HPDE6-E6E7 (cell line): ENCODE measurements at regions not wholly inside any gene's neighbourhood (a gene's known extent, or its start where the extent isn't known, plus 50 kb on each side); places are given as distances from the start of the nearest gene placed in this dataset.

ENCODE experiments used
- DNase-seq: peaks from one replicate; pipeline ENCODE4 v3.0.0; 2011; ENCODE audit warnings: missing footprints; ENCODE audit errors: extremely low spot score

GRCh38 chr2:19784456-19784855, 117.3 kb downstream of the TTC32 start:
- DNase-seq, result no peak

GRCh38 chr2:19783935-19784334, 117.8 kb downstream of the TTC32 start:
- no peak for DNase-seq

GRCh38 chr2:19776941-19777514, 124.8 kb downstream of the TTC32 start:
- DNase-seq, result no peak

- no peak for DNase-seq
Observed at GRCh38 chr2:19775838-19776237, 125.9 kb downstream of the TTC32 start.

- DNase-seq, result no peak
Observed at GRCh38 chr2:19775315-19775714, 126.5 kb downstream of the TTC32 start.

- DNase-seq, result no peak
Observed at GRCh38 chr2:19774805-19775176, 127.0 kb downstream of the TTC32 start.

- no peak for DNase-seq
Observed at GRCh38 chr2:19772981-19773380, 128.8 kb downstream of the TTC32 start.

- DNase-seq, result no peak
Observed at GRCh38 chr2:19769513-19769912, 132.3 kb downstream of the TTC32 start.

- no peak for DNase-seq
Observed at GRCh38 chr2:19767899-19768298, 133.9 kb downstream of the TTC32 start.

- DNase-seq, result no peak
Observed at GRCh38 chr2:19764998-19765397, 136.8 kb downstream of the TTC32 start.

GRCh38 chr2:19763731-19764130, 138.1 kb downstream of the TTC32 start:
- DNase-seq, result no peak

GRCh38 chr2:19762959-19763605, 138.7 kb downstream of the TTC32 start:
- DNase-seq, result no peak

GRCh38 chr2:19762142-19762541, 139.6 kb downstream of the TTC32 start:
- DNase-seq, result no peak

GRCh38 chr2:19759880-19760279, 141.9 kb downstream of the TTC32 start:
- DNase-seq, result no peak

- DNase-seq, result no peak
Observed at GRCh38 chr2:19758658-19759057, 143.1 kb downstream of the TTC32 start.

- no peak for DNase-seq
Observed at GRCh38 chr2:19757586-19757985, 144.2 kb downstream of the TTC32 start.

GRCh38 chr2:19754907-19755306, 146.9 kb downstream of the TTC32 start:
- DNase-seq, result no peak

- peak; percentile 27 for DNase-seq
Observed at GRCh38 chr2:19753818-19754217, 148.0 kb downstream of the TTC32 start.

GRCh38 chr2:19753314-19753713, 148.5 kb downstream of the TTC32 start:
- no peak for DNase-seq

- DNase-seq, result no peak
Observed at GRCh38 chr2:19752500-19752899, 149.3 kb downstream of the TTC32 start.

- DNase-seq, result no peak
Observed at GRCh38 chr2:19751631-19752030, 150.2 kb downstream of the TTC32 start.

- no peak for DNase-seq
Observed at GRCh38 chr2:19750136-19750535, 151.6 kb downstream of the TTC32 start.

- DNase-seq, result no peak
Observed at GRCh38 chr2:19749507-19749836, 152.3 kb downstream of the TTC32 start.
